ENCODE measurements at regions not wholly inside any gene's neighbourhood (a gene's known extent, or its start where the extent isn't known, plus 50 kb on each side); places are given as distances from the start of the nearest gene placed in this dataset.
"Not testable (repeated sequence)": the region's sequence is repeated elsewhere in the genome, so short reads cannot be mapped to it uniquely, and the experiment has no call there.

DNA sequence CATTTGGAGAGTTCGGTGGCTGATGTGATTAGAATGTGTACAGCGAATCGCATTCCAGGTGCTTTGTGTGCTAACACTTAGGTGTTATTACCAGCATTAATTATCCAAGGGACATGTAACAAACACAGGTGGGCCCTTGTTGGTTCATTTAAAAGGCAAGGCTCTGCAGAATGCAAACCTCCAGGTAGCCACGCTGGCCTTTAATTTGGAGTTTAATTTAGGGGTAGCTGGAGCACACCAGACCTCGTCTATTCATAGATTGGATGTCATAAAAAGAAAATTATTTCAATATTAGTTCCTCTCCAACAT lies 191.1 kb downstream of the MAT2B start:
- no peak for DNase-seq (ENCODE audit: low read depth)

- DNase-seq (ENCODE audit: low read depth), result no peak
These were observed 200.8 kb downstream of the MAT2B start for GRCh38 chr5:163706053-163706771.

- DNase-seq (ENCODE audit: low read depth), result no peak
These were observed 206.6 kb downstream of the MAT2B start for GRCh38 chr5:163712011-163712410.

DNA sequence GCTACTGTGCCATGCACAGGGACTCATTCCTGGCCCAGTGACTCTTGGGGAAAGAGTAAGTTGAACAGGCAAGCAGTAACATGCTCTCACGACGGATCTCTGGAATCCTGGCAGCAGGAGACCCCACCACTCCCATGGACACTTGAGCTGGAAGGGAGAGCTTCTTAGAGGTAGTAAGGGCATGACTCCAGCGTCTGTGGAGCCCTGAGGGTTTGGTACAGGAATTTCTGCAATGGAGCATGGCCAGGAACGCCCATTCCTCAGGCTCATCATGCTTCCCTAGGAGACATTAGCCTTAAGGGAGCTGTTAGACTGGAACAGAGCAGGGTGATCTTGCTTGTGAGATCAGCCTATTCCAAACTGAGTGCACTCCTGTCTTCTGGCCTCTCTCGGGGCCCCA lies 212.9 kb downstream of the MAT2B start:
- DNase-seq (ENCODE audit: low read depth), result no peak

DNA sequence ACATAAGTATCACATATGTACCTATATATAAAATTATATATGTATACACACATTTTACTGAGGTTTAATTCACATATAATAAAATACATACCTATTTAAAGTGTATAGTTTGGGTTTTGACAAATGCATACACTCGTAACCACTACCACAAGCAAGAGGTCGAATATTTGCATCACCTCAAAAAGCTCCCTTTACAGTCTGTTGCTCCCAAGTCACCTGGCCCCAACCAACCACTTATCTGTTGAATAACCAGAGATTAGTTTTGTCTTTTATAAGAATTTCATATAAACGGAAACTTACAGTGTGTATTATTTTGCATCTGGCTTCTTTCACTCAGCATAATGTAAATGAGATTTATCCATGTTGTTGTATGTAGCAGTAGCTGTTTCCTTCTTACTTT lies 218.9 kb downstream of the MAT2B start:
- no peak for DNase-seq (ENCODE audit: low read depth)

- no peak for DNase-seq (ENCODE audit: low read depth)
These were observed 221.6 kb downstream of the MAT2B start for GRCh38 chr5:163727028-163727427.

GRCh38 chr5:163730206-163730756 lies 224.9 kb downstream of the MAT2B start:
- DNase-seq (ENCODE audit: low read depth), result no peak

- DNase-seq (ENCODE audit: low read depth), result no peak
These were observed 225.8 kb downstream of the MAT2B start for GRCh38 chr5:163731256-163731655.

GRCh38 chr5:163735069-163735468 lies 229.7 kb downstream of the MAT2B start:
- DNase-seq (ENCODE audit: low read depth), result no peak

GRCh38 chr5:163747586-163747985 lies 242.2 kb downstream of the MAT2B start:
- no peak for DNase-seq (ENCODE audit: low read depth)

- DNase-seq (ENCODE audit: low read depth), result no peak
These were observed 243.5 kb downstream of the MAT2B start for GRCh38 chr5:163748934-163749333.

GRCh38 chr5:163750415-163750814 lies 245.0 kb downstream of the MAT2B start:
- not testable (repeated sequence) for DNase-seq (ENCODE audit: low read depth)

- no peak for DNase-seq (ENCODE audit: low read depth)
These were observed 250.1 kb downstream of the MAT2B start for GRCh38 chr5:163755505-163755904.

GRCh38 chr5:163756170-163756569 lies 250.8 kb downstream of the MAT2B start:
- DNase-seq (ENCODE audit: low read depth), result no peak

- no peak for DNase-seq (ENCODE audit: low read depth)
These were observed 251.9 kb downstream of the MAT2B start for GRCh38 chr5:163757344-163757743.

GRCh38 chr5:163758283-163758711 lies 252.9 kb downstream of the MAT2B start:
- DNase-seq (ENCODE audit: low read depth), result no peak

- no peak for DNase-seq (ENCODE audit: low read depth)
These were observed 253.7 kb downstream of the MAT2B start for GRCh38 chr5:163759000-163759704.

DNA sequence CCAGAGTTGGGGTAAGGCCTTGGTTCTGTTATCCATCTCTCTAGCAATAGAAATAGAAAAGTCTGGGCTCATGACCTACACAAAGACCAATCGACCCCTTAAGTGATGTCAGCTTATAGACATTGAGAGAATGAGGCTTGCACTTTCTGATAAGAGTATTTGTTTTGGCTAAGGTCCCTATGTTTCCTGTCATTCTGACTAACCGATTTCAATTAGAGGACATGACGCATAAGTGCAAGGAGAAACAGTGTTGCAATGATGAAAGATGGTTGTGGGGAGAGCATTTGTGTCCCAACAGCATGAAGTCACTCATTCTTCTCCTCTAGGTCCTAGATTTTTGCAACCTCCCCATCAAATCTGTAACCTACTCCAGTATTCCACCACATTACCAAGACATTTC lies 255.1 kb downstream of the MAT2B start:
- no peak for DNase-seq (ENCODE audit: low read depth)

DNA sequence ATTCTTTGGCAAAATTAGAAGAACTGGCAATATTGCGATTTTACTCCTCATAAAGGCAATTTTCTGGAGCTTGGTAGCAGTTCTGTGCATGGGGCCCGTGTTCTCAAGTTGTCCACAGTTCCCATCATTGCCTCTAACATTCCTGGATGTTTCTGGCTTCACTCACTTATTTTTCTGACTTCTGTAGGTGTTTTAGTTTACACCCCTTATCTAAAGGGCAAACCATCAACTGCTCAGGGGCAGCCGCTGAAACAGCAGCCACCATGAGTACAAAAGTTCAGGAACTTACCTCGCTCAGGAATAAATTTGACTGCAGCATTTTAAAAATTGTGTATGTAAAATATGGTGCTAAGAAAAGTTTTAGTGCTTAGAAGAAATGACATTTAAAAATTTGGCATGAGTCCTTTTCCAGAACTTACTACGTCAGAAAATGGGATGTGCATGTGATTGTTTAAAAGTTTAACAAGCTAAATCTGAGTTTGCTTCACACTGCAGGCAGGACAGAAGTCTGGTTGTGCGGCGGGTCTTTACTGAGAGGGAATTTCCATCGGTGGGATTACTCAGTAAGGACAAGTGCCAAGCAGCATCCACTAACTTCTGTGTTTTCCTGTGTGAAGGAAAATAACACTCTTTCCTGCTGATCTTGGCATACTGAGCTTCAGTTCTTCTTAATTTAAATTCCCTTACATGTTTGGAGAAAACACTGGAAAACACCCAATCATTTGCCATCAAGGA lies 261.7 kb downstream of the MAT2B start:
- no peak for DNase-seq (ENCODE audit: low read depth)

GRCh38 chr5:163770625-163771024 lies 265.2 kb downstream of the MAT2B start:
- no peak for DNase-seq (ENCODE audit: low read depth)

GRCh38 chr5:163772241-163772640 lies 266.8 kb downstream of the MAT2B start:
- DNase-seq (ENCODE audit: low read depth), result no peak

GRCh38 chr5:163772644-163773043 lies 267.2 kb downstream of the MAT2B start:
- no peak for DNase-seq (ENCODE audit: low read depth)

DNA sequence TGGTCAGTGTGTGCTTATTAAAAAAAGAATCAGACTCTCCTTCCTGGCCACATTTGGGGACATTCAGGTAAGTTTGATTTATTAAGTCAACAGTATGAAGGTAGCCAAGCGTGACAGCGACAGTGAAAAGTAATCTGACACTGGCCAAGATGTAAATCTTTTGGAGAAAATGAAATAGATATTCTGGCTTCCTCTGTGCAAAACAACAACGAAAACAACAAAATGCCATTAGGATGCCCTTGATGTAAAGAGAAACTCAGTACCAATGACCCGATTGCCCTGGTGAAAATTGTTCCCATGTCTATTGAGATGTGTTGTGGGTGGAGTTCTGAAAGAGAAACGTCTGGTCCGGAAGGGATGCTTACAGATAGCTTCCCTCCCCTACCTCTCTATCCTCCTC lies 267.8 kb downstream of the MAT2B start:
- DNase-seq (ENCODE audit: low read depth), result no peak
